GM23248 (cell line): ENCODE measurements at regions not wholly inside any gene's neighbourhood (a gene's known extent, or its start where the extent isn't known, plus 50 kb on each side); places are given as distances from the start of the nearest gene placed in this dataset.

Experiments used
- DNase-seq: peaks from one replicate; pipeline ENCODE4 v3.0.0-alpha.2; 2015
- H2AFZ ChIP-seq: fragments of 200-600 bp; sonication (generic); 2 replicates; pipeline ENCODE4 v1.6.1; 2016; ENCODE audit warnings: antibody characterized with exemption
- H3F3A ChIP-seq: fragments of 200-600 bp; sonication (generic); 2 replicates; pipeline ENCODE4 v1.6.1; 2016; ENCODE audit warnings: mild to moderate bottlenecking, antibody characterized with exemption, mixed run types; ENCODE audit not compliant: insufficient read depth
- H3K27ac ChIP-seq: fragments of 200-600 bp; sonication (generic); 2 replicates; pipeline ENCODE4 v1.5.1; 2016; ENCODE audit warnings: mild to moderate bottlenecking
- H3K27me3 ChIP-seq: fragments of 200-600 bp; sonication (generic); replicated peaks from 2 replicates; pipeline ENCODE4 v1.6.1; 2016; ENCODE audit warnings: mild to moderate bottlenecking; ENCODE audit not compliant: insufficient read depth
- H3K36me3 ChIP-seq: fragments of 200-600 bp; sonication (generic); 2 replicates; pipeline ENCODE4 v1.6.1; 2016; ENCODE audit warnings: low read depth, mild to moderate bottlenecking
- H3K4me1 ChIP-seq: fragments of 200-600 bp; sonication (generic); 2 replicates; pipeline ENCODE4 v1.6.1; 2016; ENCODE audit warnings: mild to moderate bottlenecking; ENCODE audit not compliant: insufficient read depth
- H3K4me2 ChIP-seq: fragments of 200-600 bp; sonication (generic); one replicate; pipeline ENCODE4 v1.6.1; 2016; ENCODE audit warnings: mild to moderate bottlenecking; ENCODE audit not compliant: unreplicated experiment
- H3K4me3 ChIP-seq: fragments of 200-600 bp; sonication (generic); 2 replicates; pipeline ENCODE4 v1.5.1; 2016; ENCODE audit warnings: mild to moderate bottlenecking
- H3K79me2 ChIP-seq: fragments of 200-600 bp; sonication (generic); 2 replicates; pipeline ENCODE4 v1.6.1; 2016; ENCODE audit warnings: mild to moderate bottlenecking; ENCODE audit not compliant: insufficient read depth
- H3K9ac ChIP-seq: fragments of 200-600 bp; sonication (generic); 2 replicates; pipeline ENCODE4 v1.6.1; 2016; ENCODE audit warnings: mild to moderate bottlenecking
- H3K9me2 ChIP-seq: fragments of 200-600 bp; sonication (generic); 2 replicates; pipeline ENCODE4 v1.6.1; 2016; ENCODE audit warnings: mixed run types, mild to moderate bottlenecking, moderate library complexity; ENCODE audit not compliant: insufficient read depth
- H3K9me3 ChIP-seq: fragments of 200-600 bp; sonication (generic); one replicate; pipeline ENCODE4 v1.6.1; 2017; ENCODE audit warnings: low read depth
- H4K20me1 ChIP-seq: fragments of 200-600 bp; sonication (generic); 2 replicates; pipeline ENCODE4 v1.6.0; 2016; ENCODE audit not compliant: insufficient read depth
- EZH2 ChIP-seq: fragments of 200-600 bp; sonication (generic); IDR thresholded peaks from 2 replicates; pipeline ENCODE4 v1.6.1; 2018; ENCODE audit warnings: antibody characterized with exemption, mild to moderate bottlenecking; ENCODE audit not compliant: insufficient read depth, poor library complexity, severe bottlenecking
- EZH2phosphoT487 ChIP-seq: fragments of 200-600 bp; sonication (generic); IDR thresholded peaks from 2 replicates; pipeline ENCODE4 v1.6.1; 2018; ENCODE audit warnings: antibody characterized with exemption, moderate library complexity, mild to moderate bottlenecking, low read depth; ENCODE audit not compliant: insufficient read depth
- WGBS, 2 experiments: methylation state at CpG; one replicate each; pipeline ENCODE4 v1.1.6; 2015 to 2017; ENCODE audit warnings: low lambda C conversion rate in 2 of 2, low coverage in 1 of 2; ENCODE audit errors: missing lambda C conversion rate in 2 of 2; 5-methylcytosine and 5-hydroxymethylcytosine counted together
- in situ Hi-C: fragments of 300-500 bp; cut with MboI; formaldehyde crosslinking; loops from 2 replicates; pipeline ENCODE4 v1.15.0; 2020

DNA sequence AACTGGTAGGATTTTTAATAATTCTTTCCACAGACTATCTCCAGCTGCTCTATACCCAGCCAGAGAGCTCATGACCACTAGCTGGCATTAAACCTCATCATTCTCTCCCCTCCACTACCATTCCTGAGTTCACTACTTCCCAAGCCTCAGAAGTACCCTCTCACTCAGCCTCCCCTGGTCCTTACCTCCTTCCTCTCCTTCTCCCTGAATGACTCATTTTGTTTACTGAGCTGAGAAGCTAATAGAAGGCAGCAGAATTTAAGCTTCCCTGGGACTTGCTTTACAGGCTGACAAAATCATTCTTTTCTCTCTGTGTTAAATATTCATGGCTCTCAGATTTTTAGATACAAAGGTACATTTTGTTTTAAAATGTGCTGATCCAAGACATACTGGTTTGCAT, 305.4 kb downstream of the TLR4 start:
- no peaks in the 10 kb centered on the region for H3K4me1 ChIP-seq
- TF ChIP-seq EZH2: no peak
- no peak for TF ChIP-seq EZH2phosphoT487

DNA sequence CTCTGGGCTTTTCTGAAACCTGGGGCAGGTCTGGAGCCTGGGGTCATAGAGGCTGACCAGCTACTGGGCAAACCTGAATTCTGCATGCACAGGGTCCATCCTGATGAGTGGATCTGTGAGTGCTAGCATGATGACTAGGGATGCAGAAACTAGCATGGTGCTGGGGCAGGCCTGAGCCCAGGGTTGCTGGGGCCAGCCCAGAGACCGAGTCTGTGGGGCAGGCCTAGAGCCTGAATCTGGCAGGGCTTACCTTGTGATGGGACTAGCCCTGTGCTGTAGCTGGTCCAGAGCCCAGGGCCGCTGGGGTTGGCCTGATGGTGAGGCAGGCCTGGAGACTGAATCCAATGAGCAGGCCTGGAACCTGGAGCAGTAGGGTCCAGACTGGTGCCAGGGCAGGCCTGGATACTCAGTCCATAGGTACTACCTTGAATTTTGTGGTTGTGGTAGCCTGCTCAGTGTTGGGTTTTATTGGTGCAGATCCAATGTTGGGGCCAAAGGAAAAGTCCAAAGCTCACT, 313.5 kb downstream of the TLR4 start:
- TF ChIP-seq EZH2: no peak
- TF ChIP-seq EZH2phosphoT487: no peak
- Histone ChIP-seq H3K9me2 (no peaks in the 10 kb centered on the region), H3K4me1 (no peaks in the 10 kb centered on the region), H3K27me3 (no peaks in the 10 kb centered on the region), H3K79me2 (no peaks in the 10 kb centered on the region), H3K4me3 (no peak overlapping the region), H2AFZ (no peak overlapping the region), H3K4me2 (no peak overlapping the region), H3F3A (no peaks in the 10 kb centered on the region), H3K36me3 (no peaks in the 10 kb centered on the region), H3K9me3 (no peaks in the 10 kb centered on the region), H4K20me1 (no peaks in the 10 kb centered on the region), H3K27ac (no peak overlapping the region), H3K9ac (no peak overlapping the region)
- WGBS, 2 experiments: 23 to 27% methylated on average over 2 of the region's 2 CpGs
- no peak for DNase-seq
- in situ Hi-C loops: no loop called here

More for the DNA sequence above, 305.4 kb downstream of the TLR4 start:
- no peak for DNase-seq
- Histone ChIP-seq H3K4me3 (no peak overlapping the region), H2AFZ (no peak overlapping the region), H3K36me3 (no peaks in the 10 kb centered on the region), H3K9me2 (no peaks in the 10 kb centered on the region), H3K9me3 (no peaks in the 10 kb centered on the region), H3K79me2 (no peaks in the 10 kb centered on the region), H3K27me3 (no peaks in the 10 kb centered on the region), H3F3A (no peaks in the 10 kb centered on the region), H3K4me2 (no peak overlapping the region), H4K20me1 (no peaks in the 10 kb centered on the region), H3K27ac (no peak overlapping the region), H3K9ac (no peak overlapping the region)
- in situ Hi-C loops: no loop called here

DNA sequence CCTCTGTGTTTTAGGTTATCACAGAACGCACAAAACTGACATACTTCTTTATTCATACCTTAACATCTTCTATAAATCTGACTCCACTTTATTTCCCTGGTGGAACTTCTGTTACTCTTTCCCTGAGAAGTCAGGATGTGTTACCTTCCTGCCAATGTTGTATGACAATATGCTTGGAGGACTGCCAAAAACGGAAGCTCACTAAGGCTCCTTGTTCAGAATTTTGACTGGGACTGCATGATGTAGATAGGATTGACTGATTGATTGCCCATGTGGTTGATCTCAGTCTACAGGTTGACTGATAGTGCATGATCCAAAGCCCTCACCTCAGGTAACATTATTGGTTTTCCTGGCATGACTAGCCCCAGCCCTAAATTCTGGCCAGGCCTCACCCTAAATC, 319.4 kb downstream of the TLR4 start:
- H3K4me2 ChIP-seq: no peak overlapping the region
- no peaks in the 10 kb centered on the region for H3K4me1 ChIP-seq
- H4K20me1 ChIP-seq: no peaks in the 10 kb centered on the region
- no peak overlapping the region for H2AFZ ChIP-seq
- no peaks in the 10 kb centered on the region for H3F3A ChIP-seq
- H3K36me3 ChIP-seq: no peaks in the 10 kb centered on the region
- H3K4me3 ChIP-seq: no peak overlapping the region
- no peaks in the 10 kb centered on the region for H3K9me3 ChIP-seq
- TF ChIP-seq EZH2 (no peak), EZH2phosphoT487 (no peak)
- H3K27me3 ChIP-seq: no peaks in the 10 kb centered on the region
- H3K9me2 ChIP-seq: no peaks in the 10 kb centered on the region
- H3K9ac ChIP-seq: no peak overlapping the region
- WGBS, 2 experiments: 13 to 18% methylated on average over 2 of the region's 2 CpGs
- DNase-seq: no peak
- H3K79me2 ChIP-seq: no peaks in the 10 kb centered on the region
- no peak overlapping the region for H3K27ac ChIP-seq
- in situ Hi-C loops: no loop called here

DNA sequence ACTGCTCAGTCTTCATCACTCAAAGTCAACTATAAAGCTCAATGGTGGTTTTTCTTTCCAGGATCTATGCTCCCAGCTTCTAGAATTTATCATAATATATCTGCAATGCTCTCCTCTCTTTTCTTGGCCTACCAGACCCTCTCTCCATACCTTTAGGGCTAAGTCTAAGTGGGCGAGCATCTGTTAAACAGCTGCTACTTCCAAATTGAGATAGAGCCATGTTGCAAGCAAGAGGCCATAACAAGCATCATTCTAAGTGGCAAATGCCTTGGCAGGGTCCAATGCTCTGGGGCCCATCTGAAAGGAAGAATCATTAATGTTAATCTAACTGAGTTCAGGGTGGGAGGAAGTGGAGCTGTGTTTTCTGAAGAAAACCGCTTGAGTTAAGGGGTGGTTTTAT, 324.0 kb downstream of the TLR4 start:
- Histone ChIP-seq H3K9ac (no peak overlapping the region), H4K20me1 (no peaks in the 10 kb centered on the region), H3K4me1 (no peaks in the 10 kb centered on the region), H3K27me3 (no peaks in the 10 kb centered on the region), H3K9me3 (no peaks in the 10 kb centered on the region), H3K79me2 (no peaks in the 10 kb centered on the region), H3K4me2 (no peak overlapping the region), H2AFZ (no peak overlapping the region), H3K27ac (no peak overlapping the region), H3F3A (no peaks in the 10 kb centered on the region), H3K9me2 (no peaks in the 10 kb centered on the region), H3K36me3 (no peaks in the 10 kb centered on the region), H3K4me3 (no peak overlapping the region)
- WGBS, 2 experiments: 15 to 19% methylated on average over 2 of the region's 2 CpGs
- in situ Hi-C loops: no loop called here
- no peak for DNase-seq
- no peak for TF ChIP-seq EZH2phosphoT487
- no peak for TF ChIP-seq EZH2

DNA sequence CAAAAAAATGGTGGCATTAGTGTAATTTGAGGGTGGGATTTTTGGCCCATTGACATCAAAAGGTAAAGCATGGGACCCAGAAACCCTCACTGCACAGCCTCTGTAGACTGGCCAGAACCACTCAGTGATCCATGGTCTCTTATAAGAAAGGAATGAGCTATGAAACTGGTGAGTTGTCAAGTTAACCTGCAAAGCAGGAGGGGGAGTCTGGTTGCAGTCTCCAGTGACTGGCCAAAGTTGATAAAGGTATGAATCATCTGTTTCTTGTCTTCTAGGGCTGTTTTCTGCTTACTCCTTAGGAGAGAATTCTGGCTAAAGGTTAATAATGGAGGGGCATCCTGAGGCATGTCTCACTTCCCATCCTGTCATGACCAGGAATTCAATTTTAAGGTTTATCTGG, 325.2 kb downstream of the TLR4 start:
- no peak overlapping the region for H3K4me2 ChIP-seq
- H3K27ac ChIP-seq: no peak overlapping the region
- DNase-seq: no peak
- no peak overlapping the region for H3K9ac ChIP-seq
- no peaks in the 10 kb centered on the region for H3F3A ChIP-seq
- H3K4me3 ChIP-seq: no peak overlapping the region
- no peaks in the 10 kb centered on the region for H3K79me2 ChIP-seq
- H3K36me3 ChIP-seq: no peaks in the 10 kb centered on the region
- no peaks in the 10 kb centered on the region for H3K9me3 ChIP-seq
- in situ Hi-C loops: no loop called here
- H4K20me1 ChIP-seq: no peaks in the 10 kb centered on the region
- TF ChIP-seq EZH2: no peak
- TF ChIP-seq EZH2phosphoT487: no peak
- H2AFZ ChIP-seq: no peak overlapping the region
- H3K27me3 ChIP-seq: no peaks in the 10 kb centered on the region
- H3K4me1 ChIP-seq: no peaks in the 10 kb centered on the region
- H3K9me2 ChIP-seq: no peaks in the 10 kb centered on the region
